COLO668 (cell line): ENCODE measurements at regions not wholly inside any gene's neighbourhood (a gene's known extent, or its start where the extent isn't known, plus 50 kb on each side); places are given as distances from the start of the nearest gene placed in this dataset.
A peak's percentile ranks its signal among the peaks of the same experiment; 100 is the strongest.
"Not testable (repeated sequence)": the region's sequence is repeated elsewhere in the genome, so short reads cannot be mapped to it uniquely, and the experiment has no call there.

Source experiments
- DNase-seq: peaks from one replicate; lab custom pipeline; 2025; ENCODE audit not compliant: unreplicated experiment; lab: John Stamatoyannopoulos, UW

DNA sequence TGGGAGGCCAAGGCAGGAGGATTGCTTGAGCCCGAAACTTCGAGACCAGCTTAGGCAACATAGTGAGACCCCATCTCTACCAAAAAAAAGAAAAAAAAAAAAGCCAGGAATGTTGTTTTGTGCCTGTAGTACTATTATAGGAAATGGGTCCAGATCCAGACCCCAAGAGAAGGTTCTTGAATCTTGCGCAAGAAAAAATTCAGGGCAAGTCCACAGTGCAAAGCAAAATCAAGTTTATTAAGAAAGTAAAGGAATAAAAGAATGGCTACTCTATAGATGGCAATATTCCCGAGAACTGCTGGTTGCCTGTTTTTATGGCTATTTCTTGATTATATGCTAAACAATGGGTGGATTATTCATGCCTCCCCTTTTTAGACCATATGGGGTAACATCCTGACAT is 51.2 kb upstream of the RDX start:
- no peak for DNase-seq

DNA sequence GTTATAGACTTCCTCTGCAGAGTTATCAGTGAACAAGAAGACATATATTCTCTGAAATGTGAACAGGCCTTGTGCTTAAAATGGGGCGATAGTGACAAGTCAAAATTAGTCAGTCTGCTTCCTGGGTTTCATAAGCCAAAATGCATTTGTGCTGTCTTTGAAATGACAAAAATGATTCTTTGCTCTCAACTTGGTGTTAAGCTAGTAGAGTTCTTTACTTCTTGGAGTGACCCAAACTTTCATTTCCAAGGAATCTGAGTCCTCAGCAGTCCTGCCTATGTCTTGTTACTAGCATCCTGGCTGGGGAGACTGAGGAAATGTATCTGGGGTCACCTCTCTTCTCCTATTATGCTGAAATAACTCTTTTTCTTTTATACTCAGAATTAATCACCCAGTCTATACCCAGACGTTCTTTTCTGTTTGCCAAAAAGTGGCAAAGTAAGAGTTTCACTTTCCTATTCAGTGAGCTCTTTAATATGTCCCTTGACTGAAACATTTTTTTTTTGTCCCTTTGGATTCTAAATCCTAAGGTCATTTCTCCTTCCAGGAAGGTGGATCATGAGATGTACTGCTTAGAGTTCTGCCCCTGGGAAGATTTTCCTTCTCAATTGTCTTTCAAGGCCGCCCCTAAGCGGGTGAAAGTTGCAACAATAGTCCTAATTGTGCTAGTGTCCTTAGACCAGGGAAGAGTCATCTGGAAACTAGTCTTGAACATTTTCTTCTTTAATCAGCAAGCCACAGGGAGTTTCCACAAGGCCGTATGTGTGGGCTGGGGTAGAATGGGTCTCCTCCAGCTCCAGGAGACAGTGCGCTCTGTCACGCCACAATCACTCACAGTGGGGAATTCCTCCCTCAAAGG is 53.0 kb upstream of the RDX start:
- DNase-seq: no peak

DNA sequence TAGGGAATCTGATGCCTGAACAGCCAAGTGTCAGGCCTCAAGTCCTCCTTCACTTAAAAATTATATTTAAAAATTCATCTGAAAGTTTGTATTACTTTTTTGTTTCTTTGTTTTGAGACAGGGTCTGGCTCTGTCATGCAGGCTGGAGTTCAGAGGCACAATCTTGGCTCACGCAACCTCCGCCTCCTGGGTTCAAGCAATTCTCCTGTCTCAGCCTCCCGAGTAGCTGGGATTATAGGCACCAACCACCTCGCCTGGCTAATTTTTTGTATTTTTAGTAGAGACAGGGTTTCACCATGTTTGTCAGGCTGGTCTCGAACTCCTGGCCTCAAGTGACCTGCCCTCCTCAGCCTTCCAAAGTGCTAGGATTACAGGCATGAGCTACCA is 53.6 kb upstream of the RDX start:
- not testable (repeated sequence) for DNase-seq

DNA sequence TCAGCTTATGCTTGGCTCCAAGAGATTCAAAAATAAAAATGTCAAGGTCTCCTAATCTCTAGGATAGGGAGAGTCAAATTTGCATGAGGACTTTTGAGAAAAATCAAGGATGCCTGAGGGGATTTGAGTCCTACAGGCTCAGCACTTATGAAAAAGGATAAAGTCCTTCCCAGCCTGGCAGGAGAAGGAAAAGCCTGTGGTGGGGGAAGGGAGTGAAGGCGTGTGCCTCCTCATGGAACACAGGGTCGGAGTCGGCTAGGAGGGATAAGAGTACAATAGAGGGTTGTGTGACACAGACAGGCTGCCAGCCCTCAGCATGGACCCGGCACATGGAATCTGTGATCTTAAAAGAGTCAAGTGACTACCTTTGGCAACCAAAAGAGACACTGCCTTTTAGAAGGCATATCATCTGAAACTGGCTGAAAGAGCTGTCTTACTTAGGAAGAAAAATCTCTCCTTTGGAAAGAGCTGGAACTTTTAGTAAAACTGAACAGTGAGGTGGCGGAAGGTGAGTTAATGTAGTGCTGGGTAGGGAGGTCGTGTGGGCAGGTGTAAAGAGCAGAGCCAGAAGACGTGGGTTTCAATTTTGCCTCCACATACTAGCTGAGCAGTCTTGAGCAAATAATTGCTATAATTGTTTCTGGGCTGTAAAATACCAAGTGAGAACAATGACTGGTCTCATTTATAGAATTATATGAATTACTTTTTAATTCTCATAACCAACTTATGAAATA is 58.8 kb upstream of the RDX start:
- DNase-seq: no peak

DNA sequence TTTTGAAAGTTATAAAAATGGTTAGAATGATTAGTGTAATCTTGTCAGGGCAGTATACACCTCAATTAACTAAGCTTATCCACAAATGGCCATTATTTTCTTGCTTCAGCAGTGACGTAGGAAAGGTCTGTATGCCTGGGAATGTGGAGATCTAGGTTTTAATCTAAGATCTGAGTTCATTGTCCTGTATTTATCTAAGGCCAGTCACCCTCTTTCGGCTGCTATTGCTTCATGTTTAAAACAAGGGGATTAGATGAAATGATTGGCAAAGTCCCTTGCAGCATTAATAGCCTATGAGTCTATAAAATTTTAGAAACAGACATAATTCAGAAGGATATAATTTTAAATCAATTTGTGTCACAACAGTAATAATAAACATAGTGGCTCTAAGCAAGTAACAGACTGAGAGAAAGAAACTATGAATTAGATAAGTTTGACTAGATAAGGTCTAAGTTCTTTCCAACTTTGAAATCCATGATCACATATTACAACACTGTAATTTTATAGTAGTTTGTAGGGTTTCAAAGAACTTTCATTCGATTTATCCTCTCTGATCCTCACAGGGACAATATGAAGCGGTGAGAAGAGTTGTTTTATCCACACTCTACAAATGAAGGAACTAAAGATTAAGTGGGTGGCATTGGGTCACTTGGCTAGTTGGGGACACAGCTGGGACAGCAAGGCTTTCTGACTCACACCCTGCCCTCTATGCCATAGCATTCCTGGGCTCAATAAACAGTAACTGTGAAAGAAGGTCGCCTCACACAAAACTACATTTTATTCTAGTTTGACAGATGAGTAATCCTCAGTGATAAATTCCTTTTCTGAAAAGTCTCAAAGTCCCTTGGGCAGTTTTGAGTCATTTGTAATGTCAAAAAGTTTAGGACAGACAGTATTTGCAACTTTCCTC is 60.6 kb upstream of the RDX start:
- no peak for DNase-seq

DNA sequence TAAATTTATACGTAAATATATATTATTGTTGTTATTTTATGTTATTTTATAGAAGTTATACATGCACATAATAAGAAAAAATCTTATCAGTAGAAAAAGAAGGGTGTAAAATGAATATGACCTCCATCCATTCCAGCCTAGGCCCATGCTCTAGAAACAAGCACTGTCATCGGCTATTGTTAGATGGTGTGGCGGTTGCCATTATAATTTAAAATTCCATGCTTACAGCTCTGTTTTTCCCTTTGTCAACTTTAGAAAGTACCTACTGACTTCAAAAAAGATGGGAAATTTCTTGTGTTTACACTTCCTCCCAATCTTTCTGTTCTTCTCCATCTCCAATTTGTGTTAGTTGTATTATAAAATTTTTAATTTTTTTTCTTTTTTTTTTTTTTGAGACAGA is 61.9 kb upstream of the RDX start:
- no peak for DNase-seq

DNA sequence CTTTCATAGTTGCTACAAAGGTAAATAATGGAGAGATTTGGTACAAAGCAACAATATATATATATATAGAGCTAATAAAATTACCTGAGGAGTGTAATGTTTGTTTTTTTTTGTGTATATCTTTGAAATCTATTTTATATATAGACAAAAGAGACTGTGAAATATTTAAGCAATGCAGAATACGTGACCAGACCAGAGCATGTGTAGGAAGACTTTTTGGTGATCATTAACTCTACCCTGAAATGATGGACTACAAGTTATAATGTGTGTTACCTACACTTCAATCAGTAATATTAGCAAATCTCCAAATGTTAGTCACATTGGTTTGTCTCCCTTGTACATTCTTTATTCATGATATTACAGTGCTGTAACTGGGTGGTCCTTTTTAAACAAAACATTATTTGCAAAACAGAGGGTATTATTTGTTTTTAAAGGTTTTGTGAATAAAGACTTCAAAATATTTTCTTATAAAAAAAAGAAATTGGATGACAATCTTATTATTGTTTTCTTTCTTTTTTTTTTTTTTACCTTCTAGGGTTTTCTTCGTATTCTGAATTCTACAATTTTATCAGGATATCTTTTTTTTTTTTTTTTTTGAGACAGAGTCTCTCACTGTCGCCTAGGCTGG is 64.5 kb upstream of the RDX start:
- DNase-seq: not testable (repeated sequence)

DNA sequence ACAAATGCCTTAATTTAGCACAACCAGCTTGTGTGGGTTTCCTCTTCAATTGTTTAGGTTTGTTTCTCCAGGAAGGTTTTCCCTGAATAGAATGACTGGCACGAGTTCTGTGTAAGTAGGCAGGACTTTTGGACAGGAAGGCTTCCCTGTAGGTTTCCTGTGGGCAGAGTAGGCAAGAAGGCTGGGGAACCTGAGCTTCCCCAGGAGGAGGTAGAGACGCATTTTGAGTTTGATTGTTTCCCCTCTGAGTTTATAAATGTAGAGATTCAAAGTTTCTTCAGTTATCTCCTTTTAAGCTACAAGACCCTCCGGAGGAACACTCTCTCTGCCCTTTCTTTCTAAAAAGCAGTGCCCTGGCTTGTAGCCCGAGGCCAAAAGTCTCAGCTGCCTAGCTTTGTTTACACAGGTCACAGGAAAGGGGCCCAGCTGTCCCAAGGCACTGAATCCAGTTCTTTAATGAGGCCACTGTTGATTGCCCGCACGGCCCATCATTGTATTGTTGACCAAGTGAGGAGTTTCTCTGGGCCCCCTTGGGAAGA is 66.6 kb upstream of the RDX start:
- DNase-seq: peak; percentile 81

DNA sequence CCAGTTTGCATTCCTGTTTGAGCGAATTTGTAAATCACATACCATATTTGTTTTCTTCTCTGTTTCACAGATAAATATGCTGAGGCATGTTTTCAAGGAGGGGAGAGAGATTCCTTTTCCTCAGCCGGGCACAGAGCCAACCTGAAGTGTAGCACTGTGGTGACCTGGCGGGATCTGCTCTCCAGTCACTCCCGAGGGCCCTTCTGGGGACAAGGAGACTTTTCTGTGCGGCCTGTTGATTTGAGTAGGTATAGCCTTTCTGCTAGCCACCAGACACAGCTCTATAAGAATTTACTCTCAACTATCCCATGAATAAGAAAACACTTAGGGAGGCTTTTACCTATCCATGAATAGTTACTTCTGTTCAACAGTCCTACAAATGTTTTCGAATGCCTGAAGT is 63.5 kb upstream of the FDX1 start:
- DNase-seq: peak; percentile 22

DNA sequence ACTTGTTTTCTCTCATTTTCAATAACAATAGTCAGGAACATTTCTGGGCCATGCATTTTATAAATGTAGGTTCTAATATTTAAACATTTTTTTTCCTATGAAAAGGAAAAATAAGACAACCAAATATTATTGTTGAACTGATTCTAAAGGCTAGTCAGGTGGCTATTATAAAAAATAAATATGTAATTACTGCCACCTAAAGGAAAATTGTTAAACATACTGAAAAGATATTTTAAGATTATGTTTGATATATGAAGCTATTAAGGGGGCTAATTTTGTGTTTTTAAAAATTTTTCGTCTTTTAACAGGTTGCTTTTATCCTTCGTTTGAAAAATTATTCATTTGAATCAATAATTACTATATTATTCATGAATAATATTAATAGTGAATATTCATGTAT is 62.2 kb upstream of the FDX1 start:
- DNase-seq: no peak

DNA sequence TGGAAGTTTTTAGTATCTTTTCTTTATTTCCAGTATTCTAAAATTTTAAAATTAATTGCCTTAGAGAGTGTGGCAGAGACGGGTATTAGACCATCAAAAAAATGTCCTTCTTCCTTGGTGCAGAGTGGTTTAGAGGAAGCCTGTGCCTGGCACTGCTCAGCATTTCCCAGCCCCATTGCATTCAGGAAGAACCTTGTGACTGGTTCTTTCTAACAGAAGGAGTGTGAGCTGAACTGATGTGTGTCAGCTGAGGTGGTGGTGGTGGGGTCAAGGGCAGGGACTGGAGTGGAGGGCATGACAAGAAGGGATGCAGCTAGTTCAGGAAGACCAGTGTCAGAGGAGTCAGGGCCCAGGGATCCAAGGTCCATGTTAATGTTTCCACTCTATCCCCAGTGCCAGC is 58.7 kb upstream of the FDX1 start:
- no peak for DNase-seq

DNA sequence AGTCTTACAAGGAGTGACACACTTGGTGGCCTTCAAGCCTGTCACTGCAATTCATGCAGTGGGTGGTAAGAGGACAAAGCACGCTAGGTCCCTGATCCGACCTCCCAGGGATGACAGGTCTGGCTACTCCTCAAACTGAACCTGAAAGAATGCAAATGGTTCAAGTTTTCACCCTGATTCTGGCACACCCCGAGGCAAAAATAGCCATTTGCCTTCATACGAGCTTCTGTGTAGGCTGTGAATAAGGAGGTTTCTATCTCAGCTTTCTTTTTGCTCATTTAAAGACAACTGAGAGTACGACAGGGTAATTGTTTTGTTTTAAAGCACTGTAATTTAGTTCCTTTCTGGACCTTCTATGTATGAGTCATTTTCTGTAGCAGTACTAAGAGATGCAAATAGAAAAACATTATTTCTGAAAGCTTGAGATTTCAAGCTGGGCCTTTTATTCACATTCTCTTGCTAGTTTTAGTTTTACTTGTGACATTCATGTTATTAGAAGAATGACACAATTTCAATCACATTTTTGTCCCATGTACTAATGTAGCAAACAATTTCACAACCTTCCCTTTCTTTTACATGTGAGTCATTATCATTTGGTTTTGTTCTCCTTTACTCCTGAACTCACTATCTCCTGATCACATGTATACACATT is 56.6 kb upstream of the FDX1 start:
- no peak for DNase-seq

DNA sequence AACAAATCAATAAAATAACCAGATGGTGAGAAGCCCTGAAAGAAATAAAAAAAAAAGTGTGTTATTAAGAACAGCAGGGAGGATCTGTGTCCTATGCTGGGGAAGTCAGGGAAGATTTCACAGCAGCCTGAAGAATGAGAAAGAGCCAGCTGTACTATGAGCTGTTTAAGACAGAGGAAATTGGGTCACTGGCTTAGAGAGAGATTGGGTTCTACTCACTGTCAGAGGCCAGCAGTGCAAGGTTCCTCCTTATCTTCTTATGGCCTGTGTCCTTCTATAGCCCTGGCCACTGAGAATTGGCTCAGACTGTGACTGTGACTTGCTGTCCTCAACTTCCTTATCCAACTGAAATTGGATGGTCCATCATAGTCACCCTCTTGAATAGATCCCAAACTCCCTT is 54.8 kb upstream of the FDX1 start:
- no peak for DNase-seq

DNA sequence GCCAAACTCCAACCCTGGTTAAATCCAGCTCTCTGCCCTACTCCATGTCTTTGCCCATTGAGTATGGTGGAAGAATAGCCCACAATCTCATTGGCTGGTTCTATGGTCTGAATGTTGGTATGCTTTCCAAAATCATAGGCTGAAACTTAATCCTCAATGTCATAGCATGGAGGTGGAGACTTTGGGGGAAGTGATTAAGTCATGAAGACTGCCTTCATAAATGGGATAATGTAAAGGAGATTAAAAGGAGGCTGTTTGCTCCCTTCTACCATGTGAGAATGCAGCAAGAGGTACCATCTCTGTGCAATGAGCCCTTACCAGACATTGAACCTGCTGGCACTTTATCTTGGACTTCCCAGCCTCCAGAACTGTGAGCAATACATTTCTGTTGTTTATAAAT is 54.4 kb upstream of the FDX1 start:
- DNase-seq: no peak

DNA sequence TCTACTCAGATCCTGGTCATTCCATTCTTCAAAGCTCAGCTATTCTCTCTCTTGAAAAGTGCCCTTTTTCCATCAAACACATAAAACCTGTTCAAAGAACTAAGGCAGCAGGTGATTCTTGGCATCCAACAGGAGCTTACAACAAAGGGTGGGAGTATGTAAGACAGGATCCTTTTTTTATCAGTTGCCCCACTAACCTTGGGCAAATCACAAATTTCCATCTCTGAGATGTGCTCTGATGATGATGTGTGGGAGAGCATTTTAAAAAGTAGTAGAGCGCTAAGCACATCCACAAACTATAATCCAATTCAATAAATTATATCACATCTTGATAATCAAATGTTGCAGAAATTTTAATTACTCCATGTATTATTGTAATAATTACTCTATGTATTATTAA is 53.7 kb upstream of the FDX1 start:
- DNase-seq: no peak

DNA sequence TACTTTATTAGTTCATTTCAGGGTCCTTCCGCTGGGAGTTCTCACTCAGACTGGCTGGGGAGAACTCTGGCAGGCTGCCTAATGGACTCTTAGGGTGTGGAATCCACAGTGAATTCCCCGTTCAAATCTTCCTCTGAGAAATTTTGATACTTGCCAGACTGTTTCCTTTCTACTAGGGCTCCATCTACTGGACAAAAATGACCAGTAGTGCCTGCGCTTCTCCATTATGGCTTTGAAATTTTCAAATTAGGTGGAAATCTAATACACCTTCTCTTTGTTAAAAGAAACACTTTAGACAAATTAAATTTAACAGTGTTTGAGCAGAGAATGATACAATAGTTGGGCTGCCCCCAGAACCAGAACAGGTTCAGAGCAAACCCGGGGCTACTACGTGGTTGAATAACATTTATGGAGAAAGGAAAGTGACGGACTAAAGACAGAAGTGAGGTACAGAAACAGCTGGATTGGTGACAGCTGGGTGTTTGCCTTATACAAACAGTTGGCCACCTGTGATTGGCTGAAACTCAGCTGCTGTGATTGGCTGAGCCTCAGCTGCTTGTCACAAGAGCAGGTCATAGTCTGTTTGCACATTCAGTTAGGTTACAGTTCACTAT is 52.9 kb upstream of the FDX1 start:
- DNase-seq: peak; percentile 43

DNA sequence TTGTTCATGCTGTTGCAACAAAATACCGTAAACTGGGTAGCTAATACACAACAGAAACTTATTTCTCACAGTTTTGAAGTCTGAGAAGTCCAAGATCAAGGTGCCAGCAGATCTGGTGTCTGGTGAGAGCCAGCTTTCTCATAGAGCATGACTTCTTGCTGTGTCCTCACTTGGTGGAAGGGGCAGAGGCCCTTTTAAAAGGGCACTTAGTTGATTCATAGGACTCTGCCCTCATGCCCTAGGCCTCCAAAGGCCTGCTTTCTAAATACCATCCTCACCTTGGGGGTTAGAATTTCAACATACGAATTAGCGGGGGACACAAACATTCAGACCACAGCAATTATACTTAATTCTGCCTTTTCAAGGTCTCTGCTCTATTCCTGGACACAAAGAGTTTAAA is 52.3 kb upstream of the FDX1 start:
- no peak for DNase-seq

DNA sequence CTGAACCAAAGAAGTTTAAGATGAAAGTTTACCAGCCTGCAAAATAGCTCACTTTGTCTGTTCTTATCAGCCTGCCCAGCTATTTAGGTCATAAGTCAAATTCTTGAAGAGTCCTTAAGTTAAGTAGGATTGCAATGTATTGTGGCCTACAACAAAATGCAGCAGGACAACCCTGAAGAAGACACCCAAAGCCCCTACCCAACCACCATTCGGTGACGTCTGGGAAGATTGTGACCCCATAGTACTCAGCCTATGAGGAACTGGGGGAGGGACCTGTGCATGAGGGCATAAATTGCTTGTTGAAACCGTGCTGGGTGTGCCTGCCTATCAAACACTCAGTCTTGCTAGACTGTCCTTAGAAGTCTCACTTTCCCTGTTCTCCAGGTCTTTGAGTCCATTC is 50.5 kb upstream of the FDX1 start:
- no peak for DNase-seq

DNA sequence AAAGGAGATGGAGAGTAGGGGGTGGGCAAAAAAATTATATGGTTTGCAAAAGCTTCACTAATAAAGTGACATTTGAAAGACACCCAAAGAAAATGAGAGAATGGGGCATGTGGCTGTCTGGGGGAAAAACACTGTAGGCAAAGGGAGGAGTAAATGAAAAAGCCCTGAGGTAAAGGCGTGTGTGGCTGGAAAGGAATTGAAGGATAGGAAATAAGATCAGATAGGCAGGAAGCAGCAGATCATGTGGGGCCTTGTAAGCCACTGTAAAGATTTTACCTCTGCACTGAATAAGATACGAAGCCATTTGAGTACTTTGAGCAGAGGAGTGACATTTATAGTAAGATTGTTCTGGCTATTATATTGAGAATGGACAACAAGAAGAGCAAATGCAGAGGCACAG is 49.8 kb upstream of the FDX1 start:
- no peak for DNase-seq
